GM21529 (cell line): ENCODE measurements at regions not wholly inside any gene's neighbourhood (a gene's known extent, or its start where the extent isn't known, plus 50 kb on each side); places are given as distances from the start of the nearest gene placed in this dataset.
"Not testable (repeated sequence)": the region's sequence is repeated elsewhere in the genome, so short reads cannot be mapped to it uniquely, and the experiment has no call there.

Experiments
- ATAC-seq: cut with Tn5 transposase; IDR thresholded peaks from one replicate; pipeline ENCODE4 v1.9.1; 2021; ENCODE audit not compliant: unreplicated experiment

DNA sequence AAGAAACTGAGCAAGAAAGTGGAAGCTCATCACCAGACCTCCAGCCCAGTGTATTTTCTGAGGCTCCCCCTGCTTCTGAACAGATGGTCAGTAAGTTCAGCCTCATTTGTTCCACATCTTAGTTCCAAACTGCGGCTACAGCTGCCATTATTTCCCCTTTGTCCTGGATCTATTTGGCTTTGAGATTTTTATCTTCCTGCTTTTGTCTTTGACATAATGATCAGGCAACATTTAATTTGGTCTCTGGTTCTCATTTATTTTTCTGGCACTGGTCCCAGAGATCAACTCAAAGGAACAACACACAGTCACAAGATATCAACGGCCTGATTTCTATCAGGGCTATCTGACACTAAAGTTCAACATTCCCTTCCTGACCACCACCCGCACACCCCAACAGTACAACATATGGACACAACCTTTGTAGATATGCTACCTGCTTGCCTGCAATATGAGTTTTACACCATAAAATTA lies 137.5 kb downstream of the FAM76B start:
- no peak for ATAC-seq

DNA sequence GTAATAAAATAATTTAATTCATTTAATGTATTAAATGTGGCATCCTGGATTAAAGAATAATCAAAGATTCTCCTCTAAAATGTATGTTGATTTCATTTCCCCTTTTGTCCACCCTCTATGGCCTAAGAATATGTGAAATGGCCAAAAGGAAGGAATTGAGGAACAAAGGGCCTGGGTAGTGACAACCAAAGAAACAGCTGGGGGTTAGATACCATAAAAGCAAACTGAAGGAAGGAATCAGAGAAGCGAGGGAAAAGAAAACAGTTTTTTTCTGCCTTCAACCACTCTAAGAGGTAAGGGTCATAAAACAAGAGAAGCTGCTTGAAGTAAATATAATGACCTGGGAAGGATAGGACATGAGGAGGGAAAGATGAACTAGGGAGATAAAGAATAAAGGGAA lies 139.3 kb downstream of the FAM76B start:
- no peak for ATAC-seq

DNA sequence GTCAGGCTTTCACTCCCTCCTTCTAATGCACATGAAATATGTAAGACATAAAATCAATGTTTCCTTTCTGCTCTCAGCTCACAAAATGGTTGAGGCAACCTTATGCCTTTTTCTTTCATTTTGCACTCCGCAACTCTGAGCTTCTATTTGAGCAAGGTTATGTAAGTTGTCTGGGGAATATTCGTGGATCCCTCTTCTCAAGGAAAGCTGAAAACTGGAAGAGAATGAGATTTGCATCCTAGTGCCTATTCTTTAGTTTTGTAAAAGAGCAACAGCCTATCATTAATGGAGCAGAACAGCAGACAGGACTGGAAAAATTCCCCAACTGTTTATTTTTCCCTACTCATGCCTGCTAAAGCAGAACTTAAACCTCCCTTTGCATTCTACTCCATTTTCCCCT lies 141.7 kb downstream of the FAM76B start:
- no peak for ATAC-seq

DNA sequence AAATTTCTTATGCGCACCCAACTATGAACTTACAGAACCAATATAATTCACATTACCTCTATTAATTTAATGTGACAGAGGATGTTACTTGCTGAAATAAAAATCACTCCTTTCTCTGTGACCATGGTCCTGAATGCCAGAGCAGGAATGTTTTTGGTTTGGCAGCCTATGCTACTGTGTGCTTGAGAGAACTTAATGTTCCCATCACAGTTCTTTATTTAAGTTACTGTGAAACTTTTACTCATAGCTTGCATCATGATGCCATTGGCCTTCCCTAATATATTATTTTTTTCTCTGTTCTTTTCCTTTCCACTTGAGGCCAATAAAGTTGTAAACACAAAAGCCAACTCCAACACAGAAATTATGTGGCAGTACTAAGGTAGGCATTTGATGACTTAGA lies 142.2 kb downstream of the FAM76B start:
- ATAC-seq: no peak

DNA sequence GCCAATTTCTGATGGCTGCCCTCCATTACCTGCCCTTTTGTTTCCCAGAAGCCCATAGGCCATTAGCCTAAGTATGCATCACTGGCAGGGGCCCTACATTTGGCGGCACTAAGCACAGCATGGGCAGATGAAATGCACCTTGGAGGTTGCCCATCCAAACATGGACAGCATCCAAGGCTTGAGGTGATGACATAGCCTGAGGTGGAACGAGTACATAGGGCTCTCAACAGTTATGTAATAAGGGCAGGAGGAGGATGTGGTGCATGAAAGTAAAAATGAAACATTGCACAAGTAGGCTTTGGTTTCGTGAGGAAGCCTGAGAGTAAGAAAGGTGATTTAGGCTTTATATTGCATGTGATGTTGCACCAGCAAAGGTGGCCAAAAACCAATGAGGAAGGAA lies 148.1 kb downstream of the FAM76B start:
- ATAC-seq: peak; percentile 100

DNA sequence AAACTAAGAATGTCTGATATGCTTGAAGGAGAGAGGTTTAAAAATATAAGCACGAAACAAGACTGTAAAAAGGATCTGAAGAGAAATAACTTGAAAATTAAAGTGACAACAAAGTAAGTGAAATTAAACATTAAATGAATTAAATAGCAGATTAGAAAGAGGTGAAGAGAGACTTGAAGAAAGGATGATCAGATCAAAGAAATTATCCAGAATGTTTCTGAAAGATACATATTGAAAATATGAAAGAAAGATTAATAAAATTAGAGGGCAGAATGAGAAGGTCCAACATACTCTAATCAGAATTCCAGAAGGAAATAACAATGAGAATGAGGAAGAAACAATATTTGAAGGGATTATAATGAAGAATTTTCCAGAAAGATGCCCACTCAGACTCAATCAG lies 151.1 kb downstream of the FAM76B start:
- ATAC-seq: no peak

DNA sequence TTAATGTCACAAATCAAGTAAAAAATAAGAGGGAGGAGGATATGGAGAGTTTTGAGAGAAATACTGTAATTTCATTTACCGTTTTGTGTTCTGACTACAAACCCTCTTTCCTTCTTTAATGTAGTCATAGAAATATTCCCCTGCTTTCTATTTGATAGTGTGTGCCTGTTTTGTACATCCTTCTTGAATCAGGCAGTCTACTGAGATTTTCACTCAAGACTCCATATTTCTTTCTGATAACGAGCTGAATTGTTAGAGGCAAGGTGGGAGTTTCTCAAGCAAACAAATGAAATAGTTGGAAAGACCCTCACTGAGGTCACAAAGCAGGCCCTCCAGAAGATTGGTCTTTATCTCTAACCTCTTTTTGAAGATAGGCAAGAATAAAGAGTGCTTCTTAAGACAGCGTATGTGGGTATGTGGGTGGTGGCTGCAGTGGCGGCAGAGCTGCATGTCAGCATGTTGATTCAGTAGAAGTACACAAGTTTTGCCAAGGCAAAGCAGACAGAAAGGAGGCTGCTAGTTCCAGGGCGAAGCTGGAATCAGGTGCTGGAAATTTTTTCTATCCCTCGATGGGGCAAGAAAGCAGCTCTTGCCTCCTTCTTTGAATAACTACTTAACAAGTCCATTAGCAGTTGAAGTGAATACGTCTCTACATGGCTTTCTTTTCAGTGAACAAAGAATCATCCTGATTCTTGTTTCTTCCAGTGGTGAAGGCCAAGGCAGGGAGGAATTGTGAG lies 164.2 kb downstream of the FAM76B start:
- ATAC-seq: no peak

DNA sequence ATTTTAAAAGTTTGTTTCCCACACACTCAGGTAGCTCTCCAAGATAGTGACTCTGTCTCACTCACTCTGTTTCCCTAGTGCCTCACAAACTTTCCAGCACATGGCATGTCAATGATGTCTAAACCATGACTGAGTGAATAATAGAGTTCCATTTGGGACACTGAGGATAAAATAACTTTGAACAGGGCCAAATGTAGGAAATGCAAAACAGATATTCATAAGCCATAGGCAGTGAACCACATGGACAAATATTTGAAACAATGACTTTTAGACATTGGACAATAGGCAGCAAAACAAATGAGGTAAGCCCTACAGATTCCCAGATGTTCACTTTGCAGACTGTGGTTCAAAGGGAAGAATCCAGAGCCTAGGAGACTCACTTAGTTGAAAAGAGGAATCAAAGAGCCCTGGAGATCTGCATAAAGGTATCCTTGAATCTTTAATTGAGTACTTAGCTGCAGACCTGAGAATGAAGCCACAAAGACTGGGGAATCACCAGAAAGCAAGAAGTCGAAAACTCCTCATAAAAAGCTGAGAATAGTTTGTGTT lies 173.3 kb downstream of the FAM76B start:
- ATAC-seq: no peak

DNA sequence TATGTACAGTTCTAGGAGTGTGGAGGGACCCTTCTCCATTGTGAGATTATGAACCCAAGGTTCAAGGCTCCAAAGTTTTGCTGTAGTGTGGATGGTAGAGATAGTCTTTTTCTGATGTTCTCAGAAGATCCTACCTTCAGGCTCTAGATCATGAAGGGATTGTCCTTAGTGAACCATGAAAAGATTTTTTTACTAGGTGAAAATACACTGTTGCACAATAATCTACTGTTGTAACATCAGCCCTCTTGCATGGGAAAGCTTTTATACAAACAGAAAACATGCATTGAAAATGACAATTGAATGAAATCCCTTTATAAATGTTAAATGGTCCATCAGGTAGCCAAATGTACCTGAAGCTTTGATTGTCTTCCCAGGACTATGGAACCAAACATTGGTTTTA lies 177.8 kb downstream of the FAM76B start:
- ATAC-seq: no peak

DNA sequence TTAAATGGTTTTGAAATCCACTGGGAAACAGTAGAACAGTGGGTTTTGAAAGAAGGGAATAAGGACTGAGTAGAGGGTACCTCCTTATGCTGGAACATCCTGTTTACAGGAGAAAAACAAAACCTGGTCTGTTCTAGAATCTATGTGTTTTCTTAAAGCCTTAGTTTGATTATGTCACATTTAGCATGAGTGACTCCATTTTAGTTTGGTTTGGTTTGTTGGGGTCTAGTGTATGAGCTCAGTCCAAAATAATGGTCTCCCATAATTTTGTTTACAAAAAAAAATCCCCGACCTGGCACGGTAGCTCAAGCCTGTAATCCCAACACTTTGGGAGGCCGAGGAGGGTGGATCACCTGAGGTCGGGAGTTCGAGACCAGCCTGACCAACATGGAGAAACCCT lies 179.4 kb downstream of the FAM76B start:
- ATAC-seq: not testable (repeated sequence)

DNA sequence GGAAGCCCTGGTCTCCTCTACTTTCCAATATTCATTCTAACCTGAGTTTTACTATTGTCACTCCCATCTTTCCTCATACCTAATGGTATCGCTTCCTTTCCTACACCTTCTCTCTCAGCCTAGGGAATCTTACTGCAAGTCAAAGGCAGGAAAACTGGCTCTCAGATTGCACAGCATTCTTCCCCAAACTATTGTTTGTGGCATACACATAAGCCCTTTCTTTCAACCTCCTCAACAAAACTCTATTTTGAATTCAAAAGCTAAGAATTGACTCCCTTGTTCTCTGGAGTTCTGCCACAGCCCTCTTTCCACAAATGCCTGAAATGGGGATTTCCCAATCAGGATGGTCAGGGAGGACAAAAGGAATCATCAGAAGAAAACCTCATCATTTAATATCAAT lies 181.5 kb downstream of the FAM76B start:
- ATAC-seq: no peak

DNA sequence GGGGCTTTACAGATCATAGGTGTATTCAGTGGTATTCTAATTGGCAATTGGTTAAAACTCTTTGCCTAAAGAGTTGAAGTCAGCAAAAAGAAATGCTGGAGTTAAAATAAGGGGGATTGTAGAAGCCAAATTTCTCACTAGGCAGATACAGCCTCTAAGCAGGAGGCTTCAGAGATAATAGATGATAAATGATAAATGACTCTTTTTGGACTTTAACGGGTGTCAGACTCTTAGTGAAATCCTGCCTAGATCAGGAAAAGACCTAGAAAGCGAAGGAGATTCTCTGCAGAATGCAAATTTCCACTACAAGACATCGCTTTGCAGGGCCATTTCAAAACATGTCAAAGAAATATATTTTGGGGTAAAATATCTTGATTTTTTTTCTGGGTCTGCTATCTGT lies 182.8 kb downstream of the FAM76B start:
- no peak for ATAC-seq

DNA sequence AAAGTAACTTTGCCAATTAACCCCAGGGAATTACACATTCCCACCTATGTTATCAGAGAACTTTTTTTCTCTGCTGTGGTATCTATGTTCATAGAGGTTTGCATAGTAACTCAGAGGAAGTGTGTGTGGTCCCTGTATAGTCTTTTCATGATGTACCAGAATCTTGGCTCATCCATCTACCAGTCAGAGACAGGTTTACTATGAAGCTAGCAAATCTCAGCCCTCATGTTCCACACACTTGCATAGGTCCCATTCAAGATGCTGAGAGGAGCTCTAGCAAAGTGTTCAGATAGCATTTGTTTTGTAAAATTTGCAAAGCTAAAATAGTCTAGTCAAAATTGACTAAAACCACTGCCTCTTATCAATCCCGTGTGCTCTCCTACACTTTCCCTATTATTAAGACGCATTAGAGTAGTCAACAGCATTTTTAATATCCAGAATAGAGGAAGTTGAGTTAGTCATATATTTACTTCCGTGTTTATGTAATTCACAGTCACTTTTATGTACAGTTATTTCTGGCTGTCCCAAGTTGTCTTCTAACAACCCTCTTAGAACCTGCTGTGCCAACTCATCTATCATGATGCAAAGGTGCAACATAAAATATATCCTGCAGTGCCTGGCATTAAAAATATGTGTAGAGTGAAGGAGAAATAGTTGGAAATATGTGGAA lies 184.2 kb downstream of the FAM76B start:
- no peak for ATAC-seq

DNA sequence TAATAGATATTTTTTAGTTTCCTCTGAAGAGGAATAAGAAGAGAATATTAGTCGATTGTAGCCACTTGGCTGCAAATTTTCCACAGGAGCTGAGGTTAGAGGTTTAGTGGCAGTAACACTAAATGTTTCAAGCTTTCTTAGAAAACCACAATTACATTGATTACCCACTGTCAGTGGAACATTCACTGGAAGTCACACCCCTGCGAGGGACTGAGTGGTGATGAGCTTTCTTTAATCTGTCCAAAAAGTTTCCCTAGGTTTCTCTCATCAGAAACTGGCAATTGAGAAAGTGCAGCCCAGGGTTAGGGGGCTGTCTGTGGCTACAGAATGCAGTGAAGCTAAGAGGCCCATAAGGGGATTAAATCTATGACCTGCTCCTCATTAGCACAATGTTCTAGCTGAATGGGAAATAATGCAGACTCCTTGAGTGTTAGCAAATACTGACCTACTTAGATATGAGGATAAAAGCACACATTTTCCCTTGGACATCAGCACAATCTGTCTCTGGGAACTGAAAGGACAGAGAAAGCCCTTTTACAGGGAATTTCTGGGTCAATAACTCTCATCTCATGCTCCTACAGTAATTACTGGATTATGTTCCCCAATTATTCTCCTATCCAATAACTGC lies 189.5 kb downstream of the FAM76B start:
- ATAC-seq: no peak

DNA sequence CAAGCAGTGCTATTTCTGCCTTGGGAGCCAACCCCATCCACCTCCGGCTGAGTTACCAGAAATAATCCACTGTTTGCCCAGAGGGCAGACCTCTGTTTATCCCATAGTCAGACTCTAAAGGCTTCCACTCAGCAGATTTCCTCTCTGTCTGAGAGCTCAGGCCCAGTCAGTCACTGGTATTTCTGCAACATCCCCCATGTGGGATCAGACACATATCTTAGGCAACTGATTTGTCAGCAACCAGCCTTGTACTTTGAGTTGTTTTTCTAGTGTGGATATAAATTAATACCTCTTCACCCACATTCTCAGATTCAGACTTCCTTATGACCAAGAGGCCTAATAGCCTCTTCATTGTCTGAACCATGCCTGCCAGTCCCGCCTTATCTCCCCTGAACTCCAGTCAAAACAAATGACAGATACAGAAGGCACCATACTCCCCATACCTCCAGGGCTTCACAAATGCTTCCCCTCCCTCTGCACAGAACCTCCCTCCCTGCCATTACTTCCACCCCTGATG lies 193.6 kb downstream of the FAM76B start:
- no peak for ATAC-seq

DNA sequence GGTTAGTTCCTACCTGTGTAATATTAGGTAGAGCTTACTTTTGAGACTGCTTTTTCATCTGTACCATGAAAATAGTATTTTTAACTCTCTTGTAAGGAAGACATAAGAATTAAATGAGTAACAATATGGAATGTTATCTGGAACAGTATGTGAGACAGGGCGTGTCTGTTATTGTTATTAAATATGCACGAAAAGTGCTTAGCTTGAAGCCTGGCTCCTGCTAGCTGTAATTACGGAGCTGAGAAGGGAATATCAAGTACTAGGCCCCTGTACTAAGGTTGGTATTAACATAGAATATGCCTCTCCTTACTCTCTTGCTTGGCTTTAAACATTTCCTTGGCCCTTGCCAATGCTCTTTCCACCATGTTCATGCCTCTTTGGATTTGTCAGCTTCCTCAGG lies 194.0 kb downstream of the FAM76B start:
- no peak for ATAC-seq

DNA sequence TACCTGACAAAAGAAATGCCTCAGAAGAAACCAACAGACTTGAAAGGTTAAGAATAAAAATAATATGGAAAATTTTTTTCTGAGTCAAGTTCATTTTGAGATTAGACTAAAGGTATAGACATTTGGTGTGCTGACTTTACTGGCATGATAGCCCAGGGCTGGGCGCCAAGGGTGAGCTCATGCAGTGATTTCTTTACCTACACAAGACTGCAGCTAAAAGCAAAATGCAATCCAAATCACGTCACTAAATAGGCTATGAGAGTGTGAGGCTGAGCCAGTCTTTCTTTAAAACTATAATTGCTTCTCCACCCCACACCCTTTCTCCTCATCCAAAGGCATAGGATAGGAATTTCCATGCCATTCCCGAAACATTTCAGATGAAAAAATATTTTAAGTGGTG lies 196.5 kb downstream of the FAM76B start:
- no peak for ATAC-seq

DNA sequence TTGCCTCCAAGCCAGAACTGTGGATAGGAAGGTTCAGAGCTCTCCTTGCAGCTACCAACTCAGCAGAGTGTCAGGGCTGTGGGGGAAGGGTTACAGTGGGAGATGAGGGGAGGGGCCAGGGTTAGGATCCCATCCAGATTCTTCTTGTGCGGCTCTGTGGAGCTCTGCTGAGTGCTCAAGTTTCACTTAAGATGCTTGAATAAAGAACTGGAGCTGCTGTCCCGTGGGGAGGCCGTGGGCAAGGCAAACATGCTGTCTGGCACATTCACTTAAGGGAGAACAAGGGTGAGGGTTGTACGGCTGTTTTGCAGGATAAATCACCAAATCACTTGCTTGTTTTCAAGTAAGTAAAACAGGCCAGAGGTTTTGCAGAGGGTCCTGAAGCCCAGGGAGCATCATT lies 197.1 kb downstream of the FAM76B start:
- no peak for ATAC-seq

DNA sequence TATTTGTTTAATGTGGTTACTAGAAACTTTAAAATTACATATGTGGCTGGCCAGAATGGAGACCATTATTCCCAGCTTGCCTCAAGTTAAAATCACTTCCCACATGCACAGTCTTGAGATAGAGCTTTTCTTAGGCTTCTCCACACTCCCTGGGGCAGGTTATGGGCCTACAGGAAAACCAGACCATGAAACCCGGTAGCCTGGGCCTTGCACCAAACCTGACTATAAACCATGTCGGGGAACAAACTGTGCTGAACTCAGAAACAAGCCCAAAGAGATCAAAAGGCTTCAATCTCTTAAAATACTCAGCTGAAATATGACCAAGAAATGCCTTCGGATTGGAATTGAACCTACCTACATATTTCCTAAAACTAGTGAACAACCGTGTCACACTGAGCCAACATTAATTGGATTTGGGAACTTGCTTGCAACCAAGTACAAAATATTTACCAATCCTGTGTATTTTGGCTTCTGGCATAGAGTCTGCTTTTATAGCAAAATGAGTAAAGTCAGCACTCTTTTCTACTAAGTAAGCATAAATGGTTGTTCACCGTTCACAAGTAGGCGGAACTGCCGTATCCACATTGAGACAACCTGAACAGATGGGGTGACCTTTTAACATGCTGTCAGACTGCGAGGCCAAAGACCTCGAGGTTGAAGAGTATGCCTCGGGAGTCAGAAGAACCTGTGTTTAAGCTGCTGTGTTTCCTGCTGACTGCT lies 199.5 kb downstream of the FAM76B start:
- no peak for ATAC-seq

DNA sequence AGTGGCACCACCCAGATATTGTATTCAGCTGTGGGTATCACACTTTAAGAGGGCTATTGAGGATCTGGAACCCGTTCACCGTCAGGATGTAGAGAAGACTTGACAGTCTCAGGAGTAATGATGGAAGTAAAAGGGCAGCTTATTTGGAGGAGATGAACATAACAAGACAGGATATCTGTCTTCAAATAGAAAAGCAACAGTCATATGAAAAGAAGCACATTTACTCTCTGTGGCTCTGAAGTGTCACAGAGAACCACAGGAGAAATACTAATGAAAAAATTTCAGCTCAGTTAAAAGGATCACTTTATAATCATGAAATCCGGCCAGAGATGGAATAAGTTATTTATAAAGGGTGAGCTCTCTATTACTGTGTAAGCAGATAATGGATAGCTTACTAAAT lies 200.8 kb downstream of the FAM76B start:
- ATAC-seq: no peak

DNA sequence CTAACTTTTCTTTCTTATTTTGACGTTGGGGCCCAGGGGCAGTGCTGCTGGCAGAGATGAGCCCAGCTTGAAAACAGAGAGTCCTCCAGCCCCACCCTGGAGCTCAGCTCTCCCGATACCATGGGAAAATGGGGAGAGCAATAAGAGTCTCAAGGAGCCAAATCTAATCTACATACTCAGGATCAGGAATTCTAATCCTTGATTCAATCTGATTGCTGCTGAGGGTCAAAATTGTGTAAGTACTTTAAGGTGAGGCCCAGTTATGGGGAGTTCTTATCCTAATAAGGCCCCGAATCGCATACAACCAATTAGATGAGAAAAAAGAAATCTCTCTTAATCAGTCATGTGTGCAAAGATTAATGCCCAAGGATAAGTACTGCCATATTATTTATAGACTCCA lies 202.9 kb downstream of the FAM76B start:
- no peak for ATAC-seq
